CD4-positive, alpha-beta T cell treated with Interleukin-4 for 1 hour (primary cell): ENCODE measurements at regions not wholly inside any gene's neighbourhood (a gene's known extent, or its start where the extent isn't known, plus 50 kb on each side); places are given as distances from the start of the nearest gene placed in this dataset.
"Not testable (repeated sequence)": the region's sequence is repeated elsewhere in the genome, so short reads cannot be mapped to it uniquely, and the experiment has no call there.

ENCODE experiments used
- DNase-seq, 2 donors: peaks; one replicate each; pipeline ENCODE4 v3.0.0-alpha.2; 2020 to 2022

DNA sequence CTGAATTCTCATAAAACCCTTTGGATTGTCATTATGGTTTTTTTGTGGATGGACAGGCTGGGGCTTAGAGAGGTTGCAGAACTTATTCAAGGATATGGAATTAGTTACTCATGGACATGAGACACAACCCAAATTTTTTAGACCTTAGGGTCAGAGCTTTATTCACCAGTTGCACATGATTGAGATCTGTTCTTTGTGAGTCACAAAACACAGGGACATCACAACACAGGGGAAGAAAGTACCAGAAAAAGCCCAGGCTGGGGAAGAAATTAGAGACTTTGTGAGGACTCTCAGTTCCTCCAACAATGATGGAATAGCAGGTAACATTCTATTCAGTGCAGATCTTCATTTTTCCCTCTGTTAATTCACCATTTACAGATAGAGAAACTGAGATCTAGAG is 602.4 kb upstream of the CPEB2 start:
- no peak for DNase-seq

DNA sequence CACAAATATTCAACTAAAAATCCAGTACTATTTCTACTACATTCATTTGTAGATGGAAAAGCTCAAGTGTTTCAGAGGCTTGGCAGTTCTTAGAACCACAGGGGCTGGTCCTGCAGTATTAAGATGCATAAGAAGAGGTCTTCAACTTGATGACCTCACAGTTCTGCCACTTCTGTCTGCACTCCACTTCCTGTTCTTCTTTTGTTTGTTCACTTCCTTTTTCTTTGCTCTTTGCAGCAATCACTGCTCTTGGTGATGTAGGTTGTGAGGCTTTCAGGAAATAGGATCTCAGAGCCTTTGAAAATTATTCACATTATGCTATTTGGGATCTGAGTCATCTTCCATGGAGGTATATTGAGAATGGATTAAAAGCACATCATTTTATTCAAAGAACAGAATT is 602.0 kb upstream of the CPEB2 start:
- no peak for DNase-seq

DNA sequence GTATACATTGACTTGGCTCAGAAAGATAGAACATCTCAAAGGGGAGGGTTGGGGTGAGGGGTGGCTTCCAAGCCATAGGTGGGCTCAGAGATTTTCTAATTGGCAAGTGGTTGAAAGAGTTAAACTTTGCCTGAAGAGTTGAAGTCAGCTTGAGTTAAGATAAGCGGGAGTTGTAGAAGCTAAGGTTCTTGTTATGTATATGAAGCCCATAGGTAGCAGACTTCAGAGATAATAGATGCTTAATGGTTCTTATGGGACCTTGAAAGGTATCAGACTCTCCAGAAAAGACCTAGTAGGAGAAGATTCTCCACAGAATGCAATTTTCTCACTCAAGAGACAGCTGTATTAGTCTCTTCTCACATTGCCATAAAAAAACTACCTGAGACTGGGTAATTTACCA is 599.1 kb upstream of the CPEB2 start:
- no peak for DNase-seq

DNA sequence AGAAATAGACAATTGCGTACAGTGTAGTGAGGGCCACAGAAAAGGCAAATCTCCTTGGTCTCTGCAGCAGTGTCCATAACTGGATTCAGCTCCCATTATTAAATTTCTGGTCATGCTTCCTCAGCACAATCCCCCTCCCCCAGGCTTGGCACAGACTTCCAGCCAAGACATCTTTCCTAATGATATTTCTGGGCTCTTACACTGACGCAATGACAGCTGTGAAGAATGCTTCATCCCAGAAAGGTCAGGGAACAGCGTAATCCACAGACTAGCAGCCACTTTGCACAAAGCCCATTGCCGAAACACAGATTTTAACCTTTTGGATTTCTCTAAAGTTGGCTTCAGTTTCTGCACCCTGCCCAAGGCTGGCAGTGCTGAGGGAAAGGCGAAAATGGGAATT is 597.6 kb upstream of the CPEB2 start:
- DNase-seq, result no peak

DNA sequence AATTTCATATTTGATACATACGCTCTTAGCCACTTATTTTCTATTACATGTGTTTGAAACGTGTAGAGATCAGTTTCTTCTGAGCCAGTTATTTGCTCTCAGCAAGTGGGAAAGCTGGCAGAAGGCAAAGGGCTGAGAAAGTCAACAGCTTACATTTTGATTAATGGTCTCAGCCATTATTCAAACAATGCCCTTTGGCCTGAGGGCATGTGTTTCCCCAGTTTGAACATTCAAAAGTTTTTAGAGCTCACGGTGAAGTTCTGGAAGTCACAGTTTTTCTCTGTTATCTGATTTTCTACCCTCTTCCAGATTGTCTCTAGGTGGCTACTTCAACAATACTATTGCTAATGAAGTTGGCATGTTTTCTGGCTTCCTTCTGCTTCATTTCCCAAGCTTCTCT is 591.8 kb upstream of the CPEB2 start:
- DNase-seq, result no peak

DNA sequence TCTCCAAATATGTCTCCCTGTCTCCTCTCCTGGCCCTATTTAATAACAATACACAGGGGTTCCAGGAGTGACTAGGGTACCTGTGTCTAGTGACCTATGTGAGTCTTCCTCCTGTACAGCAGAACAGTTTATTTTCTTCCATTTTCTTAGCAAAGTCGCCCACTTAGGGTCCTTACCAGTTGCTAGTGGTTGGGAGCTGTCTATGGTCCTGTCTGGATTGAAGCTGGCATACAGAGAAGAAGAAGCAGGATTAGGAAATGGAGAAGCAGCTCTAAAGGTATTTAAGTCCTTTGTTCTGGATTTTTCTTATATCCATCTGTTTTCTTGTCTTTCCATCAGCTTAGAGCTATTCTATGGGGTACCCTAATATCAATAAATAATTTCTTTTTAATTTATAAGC is 587.1 kb upstream of the CPEB2 start:
- no peak for DNase-seq

DNA sequence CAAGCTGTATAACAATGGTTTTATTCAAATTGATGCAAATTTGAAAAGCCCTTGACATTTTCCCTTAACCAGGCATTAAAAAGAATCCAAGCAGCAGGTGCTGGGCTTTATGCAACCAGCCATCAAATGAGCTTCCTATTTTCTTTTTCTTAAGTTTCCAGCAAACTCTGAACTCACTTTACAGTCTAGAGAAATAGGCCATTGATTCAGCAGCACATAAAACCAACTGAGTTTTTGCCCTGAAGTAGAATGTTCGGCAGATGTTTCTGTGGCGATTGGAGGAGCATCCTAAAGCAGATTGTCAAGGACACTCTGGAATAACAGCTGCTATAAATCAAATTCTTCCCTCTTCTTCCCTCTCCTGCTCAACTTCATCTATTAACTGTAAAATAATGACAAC is 582.8 kb upstream of the CPEB2 start:
- no peak for DNase-seq

DNA sequence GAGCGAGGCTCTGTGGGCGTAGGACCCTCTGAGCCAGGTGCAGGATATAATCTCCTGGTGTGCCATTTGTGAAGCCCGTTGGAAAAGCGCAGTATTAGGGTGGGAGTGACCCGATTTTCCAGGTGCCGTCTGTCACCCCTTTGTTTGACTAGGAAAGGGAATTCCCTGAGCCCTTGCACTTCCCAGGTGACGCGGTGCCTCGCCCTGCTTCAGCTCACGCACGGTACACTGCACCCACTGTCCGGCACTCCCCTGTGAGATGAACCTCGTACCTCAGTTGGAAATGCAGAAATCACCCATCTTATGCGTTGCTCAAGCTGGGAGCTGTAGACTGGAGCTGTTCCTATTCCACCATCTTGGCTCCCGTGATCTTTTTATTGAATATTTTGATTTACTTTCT is 576.0 kb upstream of the CPEB2 start:
- DNase-seq, result not testable (repeated sequence)

DNA sequence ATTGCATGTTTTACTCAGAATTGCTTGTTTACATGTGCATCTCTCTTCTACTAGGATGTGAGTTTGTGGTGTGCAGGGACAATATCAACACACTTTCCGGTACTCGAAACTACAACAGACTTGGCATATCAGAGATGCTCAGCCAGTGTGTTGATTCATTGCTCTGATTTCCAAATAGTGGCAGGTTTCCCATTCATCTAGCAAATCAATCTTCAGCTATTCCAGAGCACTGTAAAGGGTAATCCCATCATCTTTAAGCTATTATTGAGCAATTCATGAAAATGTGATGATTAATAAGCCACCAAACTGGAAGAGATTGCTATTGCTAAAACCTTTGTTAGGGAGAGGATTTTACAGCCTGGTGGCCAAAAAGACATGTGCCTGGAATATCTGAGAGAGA is 574.2 kb upstream of the CPEB2 start:
- DNase-seq, result no peak

DNA sequence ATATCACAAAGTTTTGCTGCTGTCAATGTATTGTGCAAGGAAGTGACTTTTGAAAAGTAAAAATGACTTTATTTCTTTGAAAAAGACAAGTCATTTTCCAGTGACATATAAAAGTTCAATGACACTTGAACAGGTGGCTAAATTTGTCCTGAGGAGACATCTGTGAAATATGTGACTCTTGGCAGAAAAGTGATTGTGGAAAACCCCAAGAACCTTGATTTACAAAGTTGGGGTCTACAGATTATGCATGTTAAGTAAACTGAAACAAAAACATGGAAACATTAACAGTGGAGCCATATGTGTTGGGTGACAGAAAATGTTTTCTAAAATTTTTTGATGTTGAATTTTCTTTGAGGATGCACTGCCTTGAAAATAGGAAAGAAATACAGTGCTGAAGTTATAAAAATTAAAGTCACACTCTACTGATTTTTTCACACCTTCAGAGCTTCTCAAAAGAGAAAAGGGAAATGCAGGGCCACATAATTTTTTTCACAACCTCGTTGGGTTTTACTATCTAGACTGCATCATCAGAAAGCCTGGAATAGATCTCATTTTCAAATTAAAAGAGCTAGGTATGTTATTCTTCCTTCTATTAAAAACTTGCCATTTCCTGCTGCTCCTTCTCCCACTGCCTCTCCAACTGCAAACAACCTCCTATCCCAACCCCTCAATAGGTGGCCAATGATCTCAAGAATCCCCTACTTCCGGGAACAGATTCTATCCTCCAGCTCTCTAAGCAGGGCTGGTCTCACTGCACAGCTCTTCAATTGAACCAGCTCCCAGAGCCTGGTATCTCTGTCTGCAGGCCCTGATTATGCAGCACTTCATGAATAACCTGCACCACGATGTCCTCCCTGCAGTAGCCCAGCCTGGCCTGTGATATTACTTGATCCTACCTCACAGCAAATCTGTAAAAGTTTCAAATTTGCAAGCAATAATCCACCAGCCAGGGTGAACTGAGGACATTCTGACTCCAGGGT is 570.8 kb upstream of the CPEB2 start:
- no peak for DNase-seq

DNA sequence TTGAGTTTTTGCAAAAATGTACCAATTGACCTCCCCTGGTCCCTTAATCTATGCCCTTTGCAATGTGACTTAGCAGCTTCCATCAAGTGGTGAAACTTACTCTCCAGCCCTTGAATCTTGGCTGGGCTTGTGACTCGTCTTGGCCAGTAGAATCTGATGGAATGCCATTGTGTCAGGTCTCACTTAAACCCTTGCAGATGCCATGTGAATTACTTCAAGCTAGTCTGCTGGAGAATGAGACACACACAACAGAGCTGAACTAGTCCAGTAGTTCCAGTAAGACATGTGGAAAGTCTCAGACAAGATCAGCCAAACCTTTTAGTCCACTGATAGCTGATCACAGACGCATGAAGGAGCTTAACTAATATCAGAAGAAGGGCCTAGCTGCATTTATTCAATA is 567.8 kb upstream of the CPEB2 start:
- DNase-seq, result no peak

DNA sequence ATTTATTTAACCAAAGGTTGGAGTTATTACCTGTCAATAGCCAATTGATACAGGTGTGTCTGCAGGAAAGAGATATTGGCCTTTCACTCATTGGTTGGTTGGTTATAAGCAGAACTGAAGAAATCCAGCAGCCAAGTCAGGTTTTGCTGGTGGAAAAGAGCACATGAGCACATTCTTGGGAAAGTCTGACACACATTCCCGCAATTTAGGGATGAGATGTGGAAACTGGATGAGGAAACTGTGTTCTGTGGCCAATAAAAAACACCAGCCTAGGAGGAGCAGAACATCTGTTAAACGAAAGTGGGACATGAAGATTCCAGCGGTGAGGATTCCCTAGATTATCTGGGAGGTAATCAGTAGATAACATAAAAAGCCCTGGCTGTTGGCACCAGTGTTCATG is 567.4 kb upstream of the CPEB2 start:
- DNase-seq, result no peak

DNA sequence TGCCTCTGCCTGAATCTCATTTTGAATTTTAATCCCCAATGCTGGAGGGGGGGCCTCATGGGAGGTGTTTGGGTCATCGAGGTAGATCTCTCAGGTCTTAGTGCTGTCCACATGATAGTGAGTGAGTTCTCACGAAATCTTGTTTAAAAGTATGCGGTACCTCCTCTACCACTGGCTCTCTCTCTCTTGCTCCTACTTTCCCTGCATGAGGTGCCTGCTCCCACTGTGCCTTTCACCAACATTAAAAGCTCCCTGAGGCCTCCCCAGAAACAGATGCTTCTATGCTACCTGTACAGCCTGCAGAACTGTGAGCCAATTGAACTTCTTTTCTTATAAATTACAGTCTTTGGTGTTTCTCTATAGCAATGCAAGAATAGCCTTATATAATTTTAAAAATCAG is 560.7 kb upstream of the CPEB2 start:
- DNase-seq, result no peak

DNA sequence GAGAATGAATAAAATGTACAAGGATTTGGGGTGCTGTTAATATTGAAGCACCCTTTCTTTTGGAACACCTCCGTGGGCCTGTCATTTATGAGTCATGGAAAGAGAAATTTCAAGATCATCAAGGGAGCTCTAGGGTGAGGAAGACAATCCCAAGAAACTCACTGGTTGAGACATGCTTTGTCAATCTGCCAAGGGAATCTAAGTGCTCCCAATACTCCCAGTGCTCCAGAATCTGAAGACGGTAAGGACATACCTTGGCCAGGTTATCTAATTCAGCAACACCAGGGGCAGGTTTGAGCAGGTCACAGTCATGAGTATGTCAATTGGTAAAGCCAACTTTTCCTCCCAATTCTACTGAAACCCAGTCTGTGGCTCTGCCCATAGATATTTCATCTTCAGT is 556.4 kb upstream of the CPEB2 start:
- no peak for DNase-seq

DNA sequence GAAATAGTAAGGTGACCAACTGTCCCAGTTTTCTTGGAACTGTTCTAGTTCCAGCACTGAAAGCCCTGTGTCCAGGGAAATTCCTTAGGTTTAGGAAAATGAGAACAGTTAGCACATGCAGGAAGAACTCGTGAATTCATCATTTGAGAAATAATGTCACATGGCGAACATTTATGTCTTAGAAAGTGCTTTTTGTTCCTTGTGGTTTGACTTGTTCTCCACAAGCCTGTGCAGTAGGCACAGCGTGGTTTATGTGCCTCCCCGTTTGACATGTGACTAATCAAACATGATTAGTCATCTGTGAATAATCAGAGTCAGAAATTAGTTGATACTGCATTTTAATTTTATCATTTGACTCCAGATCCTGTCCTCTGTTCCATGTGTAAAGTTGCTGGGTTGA is 556.0 kb upstream of the CPEB2 start:
- no peak for DNase-seq

DNA sequence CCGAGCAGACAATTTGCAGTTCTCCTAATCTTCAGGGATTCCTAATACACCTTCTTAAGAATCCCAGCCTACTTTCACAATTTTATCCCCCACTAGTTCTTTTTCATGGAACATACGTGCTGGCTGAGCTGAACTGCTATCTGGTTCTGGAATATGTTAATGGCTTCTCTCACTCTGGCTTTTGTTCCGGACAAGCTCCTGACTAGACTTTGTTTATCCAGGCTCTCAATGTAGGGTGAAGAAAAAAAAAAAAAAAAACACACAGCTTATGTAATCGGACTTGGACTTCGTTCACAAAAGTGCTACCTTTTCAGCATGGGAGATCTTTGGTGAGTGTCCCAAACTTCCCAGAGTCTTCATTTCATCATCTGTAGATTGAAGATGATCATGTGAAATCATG is 555.4 kb upstream of the CPEB2 start:
- no peak for DNase-seq

DNA sequence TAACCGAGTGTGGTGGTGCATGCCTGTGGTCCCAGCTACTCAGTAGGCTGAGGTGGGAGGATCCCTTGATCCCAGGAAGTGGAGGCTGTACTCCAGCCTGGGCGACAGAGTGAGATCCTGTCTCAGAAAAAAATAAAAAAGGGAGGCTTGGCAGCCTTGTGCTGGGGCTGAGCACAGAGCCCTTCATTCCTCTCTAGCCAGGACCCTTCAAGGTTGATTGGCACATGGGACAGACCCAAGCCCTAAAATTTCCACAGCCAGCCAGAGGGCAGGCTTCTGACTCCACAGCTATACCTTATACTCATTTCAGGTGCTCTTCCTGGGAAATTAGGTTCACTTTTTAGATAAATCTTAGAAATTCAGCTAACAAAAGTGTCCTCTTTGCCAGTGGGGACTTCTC is 553.0 kb upstream of the CPEB2 start:
- no peak for DNase-seq

DNA sequence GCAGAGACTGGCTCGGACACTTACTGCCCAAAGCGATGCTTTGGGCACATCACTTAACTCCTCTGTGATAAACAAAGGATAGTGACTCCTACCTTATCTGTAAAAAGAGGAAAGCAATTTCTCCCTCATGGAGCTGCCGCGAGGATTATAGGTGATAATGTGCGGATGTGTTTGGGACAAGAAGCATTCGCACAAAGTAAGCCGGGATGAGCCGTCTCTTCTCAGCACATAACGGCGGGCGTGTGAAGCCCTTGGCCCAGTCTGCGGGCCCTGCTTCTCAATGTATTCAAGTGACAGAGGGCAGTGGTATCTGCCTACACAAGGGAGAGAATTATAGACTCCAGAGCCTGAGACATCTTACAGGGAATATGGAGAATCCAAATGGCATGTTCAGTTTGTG is 550.3 kb upstream of the CPEB2 start:
- no peak for DNase-seq

DNA sequence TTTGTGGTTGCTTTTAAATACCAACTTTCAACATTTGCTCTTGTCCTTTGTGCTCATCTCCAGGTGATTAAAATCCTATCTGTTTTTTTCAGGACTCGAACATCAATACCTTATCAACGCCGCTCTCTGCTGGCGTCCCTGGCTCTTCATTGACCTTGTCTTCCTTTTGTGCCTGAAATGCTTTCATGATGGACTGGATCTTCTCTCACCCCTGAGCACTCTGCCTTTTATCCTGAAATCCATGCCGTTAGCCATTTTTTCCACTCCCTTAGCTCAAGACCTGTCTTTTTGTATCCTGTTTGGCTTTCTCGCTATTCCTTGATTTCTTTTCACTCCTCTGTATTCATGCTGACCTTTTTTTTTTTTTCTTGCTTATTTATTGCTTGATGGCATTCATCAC is 549.5 kb upstream of the CPEB2 start:
- no peak for DNase-seq

DNA sequence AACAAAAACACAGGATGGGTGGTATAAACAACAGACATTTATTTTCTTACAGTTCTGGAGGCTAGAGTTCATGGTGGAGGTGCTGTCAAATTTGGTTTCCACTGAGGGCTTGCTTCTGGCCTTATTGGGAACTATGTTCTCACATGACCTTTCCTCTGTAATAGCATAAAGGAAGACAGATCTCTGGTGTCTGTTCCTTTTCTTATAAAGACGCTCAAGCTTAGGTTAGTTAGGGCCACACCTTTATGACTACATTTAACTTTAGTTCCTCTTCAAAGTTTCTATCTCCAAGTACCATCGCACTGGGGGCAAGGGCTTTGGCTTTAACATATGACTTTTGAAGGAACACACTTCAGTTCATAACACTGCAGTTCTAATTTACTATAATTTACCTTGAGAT is 543.8 kb upstream of the CPEB2 start:
- no peak for DNase-seq

DNA sequence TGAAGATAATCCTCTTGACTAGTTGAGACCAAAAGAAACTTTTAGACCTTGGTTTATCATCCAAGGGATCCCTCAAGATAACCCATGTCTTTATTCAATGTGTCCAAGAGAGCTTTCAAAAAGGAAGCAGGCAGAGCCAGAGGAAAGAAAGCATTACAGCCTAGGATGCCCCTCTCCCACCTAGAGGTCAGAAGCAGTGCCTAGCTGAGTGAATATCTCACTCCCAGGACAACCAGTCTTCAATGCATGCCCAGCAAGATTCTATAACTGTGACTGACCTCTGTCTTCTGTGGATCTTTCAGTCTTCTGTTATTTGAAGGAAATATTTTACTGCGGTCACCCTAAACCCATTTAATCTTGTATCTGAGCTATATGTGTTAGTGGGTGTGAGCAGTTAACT is 537.2 kb upstream of the CPEB2 start:
- DNase-seq, result no peak

DNA sequence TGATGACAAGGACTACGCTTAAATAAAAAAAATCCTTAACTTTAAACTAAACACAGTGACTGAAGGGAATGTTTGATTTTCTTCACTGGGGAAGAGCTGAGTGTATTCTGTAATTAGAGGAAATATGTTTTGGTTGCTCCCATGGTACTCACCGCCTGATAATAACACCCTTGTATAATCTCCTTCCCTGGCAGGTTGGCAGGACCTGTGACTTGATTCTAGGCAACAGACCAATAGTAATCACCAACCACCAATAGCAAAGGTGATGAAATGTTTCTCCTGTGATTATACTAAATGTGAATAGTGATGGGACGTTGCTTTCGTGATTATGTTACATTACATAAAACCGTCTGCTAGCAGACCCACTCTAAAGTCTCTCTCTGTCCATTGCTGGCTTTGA is 536.8 kb upstream of the CPEB2 start:
- DNase-seq, result no peak

DNA sequence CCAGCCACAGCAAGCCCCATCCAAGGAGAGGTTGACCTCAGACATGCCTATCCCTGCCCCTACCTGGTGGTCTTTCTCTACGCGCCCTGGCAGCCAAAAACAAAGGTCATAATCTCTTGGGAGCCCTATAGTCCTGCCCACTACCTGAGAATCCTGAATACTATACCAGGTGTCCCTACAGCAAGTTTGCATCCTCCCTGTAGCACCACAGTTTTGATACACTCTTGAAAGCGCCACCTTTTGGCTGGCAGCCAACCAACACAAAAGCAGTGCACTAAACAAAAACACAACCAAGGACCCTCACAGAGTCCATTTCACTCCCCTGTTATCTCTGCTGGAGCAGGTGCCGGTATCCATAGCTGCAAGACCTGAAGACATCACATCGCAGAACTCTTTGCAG is 523.8 kb upstream of the CPEB2 start:
- DNase-seq, result no peak

DNA sequence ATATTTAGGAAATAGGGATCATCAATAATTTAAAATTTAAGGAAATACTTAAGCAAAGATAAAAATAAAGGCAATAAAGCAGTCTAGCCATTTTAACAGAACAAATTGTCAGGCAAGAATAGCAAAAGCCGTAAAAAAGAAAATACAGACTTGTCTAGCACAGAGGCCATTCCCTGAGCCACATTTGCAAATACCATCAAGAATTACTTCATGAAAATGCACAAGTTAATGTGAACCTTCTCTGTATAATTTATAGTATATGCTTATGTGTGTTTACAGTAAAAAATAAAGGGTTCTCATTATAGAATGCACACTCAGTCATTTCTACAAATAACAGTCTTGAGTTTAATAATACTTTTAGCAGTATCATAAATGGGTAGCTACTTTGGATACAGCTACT is 505.9 kb upstream of the CPEB2 start:
- no peak for DNase-seq

DNA sequence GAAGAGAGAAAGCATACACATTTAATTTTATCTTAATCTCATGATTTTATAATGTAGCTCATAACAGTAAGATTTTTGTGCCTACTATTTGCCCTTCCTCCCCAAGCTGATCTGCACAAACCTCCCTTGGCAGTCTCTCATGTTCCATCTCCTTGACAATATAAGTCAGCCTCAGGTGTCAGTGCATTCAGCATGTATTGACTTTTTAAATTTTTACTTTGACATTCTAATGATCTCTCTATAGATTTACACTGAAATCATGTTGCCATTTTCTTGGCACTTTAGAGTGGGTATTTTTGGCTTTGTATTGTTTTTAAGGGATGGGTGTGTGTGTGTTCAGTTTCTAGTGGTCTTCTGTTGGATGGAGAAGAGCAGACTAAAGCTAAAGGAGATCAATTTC is 505.3 kb upstream of the CPEB2 start:
- DNase-seq, result no peak
